HCT116 (cell line): ENCODE measurements at regions not wholly inside any gene's neighbourhood (a gene's known extent, or its start where the extent isn't known, plus 50 kb on each side); places are given as distances from the start of the nearest gene placed in this dataset.

Experiments used
- ATAC-seq: fragments of 200-7000 bp; cut with Tn5 transposase; 2 replicates; pipeline ENCODE4 v1.9.1; 2020; ENCODE audit warnings: mild to moderate bottlenecking, moderate library complexity
- BruUV-seq: library from RNA; stranded (reverse); fragments of 400-500 nt; replicated peaks from 2 replicates; lab custom pipeline; 2021; lab: Mats Ljungman, UMichigan
- CTCF ChIA-PET: fragments of 300-600 bp; sonication (Branson Sonifier 250); formaldehyde crosslinking; loops from one replicate; lab custom pipeline; 2021; ENCODE audit warnings: antibody characterized with exemption; lab: Charles Lee
- POLR2A ChIA-PET: fragments of 300-600, 350-600 bp; sonication (Branson Sonifier 250); formaldehyde crosslinking; loops from one replicate; lab custom pipeline; 2021; ENCODE audit warnings: antibody characterized with exemption; lab: Charles Lee
- RAD21 ChIA-PET, 2 experiments: fragments of 300-600 bp; sonication (Branson Sonifier 250); formaldehyde crosslinking; loops; one replicate each; lab custom pipeline; 2023; ENCODE audit warnings: low total read pairs in 2 of 2; ENCODE audit not compliant: uncharacterized antibody in 2 of 2, unreplicated experiment in 2 of 2, low non-redundant PET in 1 of 2; lab: Charles Lee
- DNase-seq: peaks from one replicate; pipeline ENCODE4 v3.0.0-alpha.2; 2010; ENCODE audit warnings: low read depth, low spot score
- H2AFZ ChIP-seq: fragments of 200-600 bp; shearing (Covaris generic), sonication (generic); 2 replicates; pipeline ENCODE4 v1.6.1; 2017; ENCODE audit warnings: low read depth, mixed run types, mixed read lengths, antibody characterized with exemption, low read length; ENCODE audit not compliant: poor library complexity, severe bottlenecking
- H3K27ac ChIP-seq: 2 replicates; pipeline ENCODE4 v1.5.1; 2012; ENCODE audit warnings: low read depth, low read length
- H3K27me3 ChIP-seq: fragments of 200-600 bp; sonication (generic); 2 replicates; pipeline ENCODE4 v1.6.1; 2016; ENCODE audit warnings: mixed run types, low read length, mixed read lengths; ENCODE audit not compliant: insufficient read depth
- H3K36me3 ChIP-seq, 2 experiments: fragments of 200-500 bp in 1 of 2; fragments of 200-600 bp in 1 of 2; sonication (Bioruptor generic) in 1 of 2; sonication (generic) in 1 of 2; 2 replicates each; pipeline versions ENCODE4 v1.5.1 to v1.6.1; 2014 to 2016; ENCODE audit warnings: low read length in 2 of 2, inconsistent platforms in 1 of 2, mixed read lengths in 1 of 2, mixed run types in 1 of 2; ENCODE audit not compliant: insufficient read depth in 2 of 2, control insufficient read depth in 1 of 2
- H3K4me1 ChIP-seq, 2 experiments: fragments of 200-600 bp in 1 of 2; sonication (generic) in 1 of 2; 2 replicates each; pipeline versions ENCODE4 v1.5.1 to v1.6.1; 2012 to 2017; ENCODE audit warnings: low read length in 2 of 2, inconsistent platforms in 1 of 2, mild to moderate bottlenecking in 1 of 2, mixed read lengths in 1 of 2, mixed run types in 1 of 2, moderate library complexity in 1 of 2; ENCODE audit not compliant: insufficient read depth in 2 of 2, control insufficient read depth in 1 of 2
- H3K4me2 ChIP-seq: fragments of 200-600 bp; sonication (generic); 2 replicates; pipeline ENCODE4 v1.6.1; 2017; ENCODE audit warnings: mixed run types, low read length, mixed read lengths
- H3K4me3 ChIP-seq, 2 experiments: fragments of 200-600 bp in 1 of 2; sonication (generic) in 1 of 2; replicated peaks in 1 of 2; 2 replicates each; pipeline ENCODE4 v1.5.1; 2011 to 2016; ENCODE audit warnings: low read length in 2 of 2, control low read depth in 1 of 2, low read depth in 1 of 2, mild to moderate bottlenecking in 1 of 2, mixed read lengths in 1 of 2, mixed run types in 1 of 2
- H3K79me2 ChIP-seq: fragments of 200-600 bp; sonication (generic); 2 replicates; pipeline ENCODE4 v1.6.1; 2017; ENCODE audit warnings: mild to moderate bottlenecking, mixed run types, low read length, moderate library complexity, mixed read lengths; ENCODE audit not compliant: insufficient read depth
- H3K9ac ChIP-seq: fragments of 200-600 bp; sonication (generic); 2 replicates; pipeline ENCODE4 v1.6.1; 2016; ENCODE audit warnings: low read length, mixed read lengths
- H3K9me2 ChIP-seq: fragments of 200-600 bp; sonication (generic), shearing (Covaris generic); 2 replicates; pipeline ENCODE4 v1.6.1; 2017; ENCODE audit warnings: mixed run types, mild to moderate bottlenecking, moderate library complexity; ENCODE audit not compliant: insufficient read depth
- H3K9me3 ChIP-seq, 2 experiments: fragments of 200-500 bp in 1 of 2; fragments of 200-600 bp in 1 of 2; sonication (Bioruptor generic) in 1 of 2; sonication (generic) in 1 of 2; 2 replicates each; pipeline ENCODE4 v1.6.1; 2014 to 2017; ENCODE audit warnings: low read length in 2 of 2, mixed read lengths in 2 of 2, inconsistent platforms in 1 of 2, low read depth in 1 of 2, mild to moderate bottlenecking in 1 of 2, mixed run types in 1 of 2, moderate library complexity in 1 of 2; ENCODE audit not compliant: control insufficient read depth in 1 of 2, insufficient read depth in 1 of 2
- H4K20me1 ChIP-seq: fragments of 200-600 bp; sonication (generic), shearing (Covaris generic); 2 replicates; pipeline ENCODE4 v1.6.1; 2017; ENCODE audit warnings: mixed run types, mild to moderate bottlenecking, moderate library complexity; ENCODE audit not compliant: insufficient read depth
- EZH2 ChIP-seq: fragments of 200-600 bp; sonication (generic); IDR thresholded peaks from 2 replicates; pipeline ENCODE4 v1.6.1; 2017; ENCODE audit warnings: antibody characterized with exemption, mixed run types
- EZH2phosphoT487 ChIP-seq: fragments of 200-600 bp; IDR thresholded peaks from 2 replicates; pipeline ENCODE4 v1.6.1; 2018; ENCODE audit warnings: antibody characterized with exemption, borderline replicate concordance
- FOSL1 ChIP-seq: IDR thresholded peaks from 2 replicates; pipeline ENCODE4 v1.6.1; 2012; ENCODE audit warnings: low read depth
- POLR2AphosphoS5 ChIP-seq: IDR thresholded peaks from 2 replicates; pipeline ENCODE4 v1.6.1; 2011; ENCODE audit warnings: mild to moderate bottlenecking, low read depth, low read length, moderate library complexity
- RAD21 ChIP-seq: IDR thresholded peaks from 2 replicates; pipeline ENCODE4 v1.6.1; 2012; ENCODE audit warnings: low read depth, mild to moderate bottlenecking
- SIN3A ChIP-seq: IDR thresholded peaks from 2 replicates; pipeline ENCODE4 v1.6.1; 2012; ENCODE audit warnings: low read depth
- SP1 ChIP-seq: IDR thresholded peaks from 2 replicates; pipeline ENCODE4 v1.6.1; 2012; ENCODE audit warnings: low read depth
- SRF ChIP-seq: IDR thresholded peaks from 2 replicates; pipeline ENCODE4 v1.6.1; 2012; ENCODE audit warnings: low read depth
- YY1 ChIP-seq: IDR thresholded peaks from 2 replicates; pipeline ENCODE4 v1.6.1; 2011; ENCODE audit warnings: low read length, low read depth, moderate library complexity, mild to moderate bottlenecking; ENCODE audit not compliant: insufficient replicate concordance; ENCODE audit errors: extremely low read depth
- ZFX ChIP-seq: fragments of 450-650 bp; IDR thresholded peaks from 2 replicates; pipeline ENCODE4 v1.6.1; 2017
- ZNF274 ChIP-seq: fragments of 200-500 bp; sonication (Bioruptor generic); IDR thresholded peaks from 2 replicates; pipeline ENCODE4 v1.6.1; 2014; ENCODE audit warnings: mild to moderate bottlenecking, low read depth, low read length, inconsistent platforms
- intact Hi-C: fragments of 100-400 bp; cut with micrococcal nuclease; formaldehyde crosslinking; loops from 2 replicates; pipeline ENCODE4 v1.10.0; 2022
- TF ChIP-seq, protein P1 (sequence below): IDR thresholded peaks from 2 replicates; pipeline ENCODE4 v1.6.1; 2011; ENCODE audit warnings: mild to moderate bottlenecking, low read length, moderate library complexity; ENCODE audit not compliant: insufficient replicate concordance; ENCODE audit errors: extremely low read depth

DNA sequence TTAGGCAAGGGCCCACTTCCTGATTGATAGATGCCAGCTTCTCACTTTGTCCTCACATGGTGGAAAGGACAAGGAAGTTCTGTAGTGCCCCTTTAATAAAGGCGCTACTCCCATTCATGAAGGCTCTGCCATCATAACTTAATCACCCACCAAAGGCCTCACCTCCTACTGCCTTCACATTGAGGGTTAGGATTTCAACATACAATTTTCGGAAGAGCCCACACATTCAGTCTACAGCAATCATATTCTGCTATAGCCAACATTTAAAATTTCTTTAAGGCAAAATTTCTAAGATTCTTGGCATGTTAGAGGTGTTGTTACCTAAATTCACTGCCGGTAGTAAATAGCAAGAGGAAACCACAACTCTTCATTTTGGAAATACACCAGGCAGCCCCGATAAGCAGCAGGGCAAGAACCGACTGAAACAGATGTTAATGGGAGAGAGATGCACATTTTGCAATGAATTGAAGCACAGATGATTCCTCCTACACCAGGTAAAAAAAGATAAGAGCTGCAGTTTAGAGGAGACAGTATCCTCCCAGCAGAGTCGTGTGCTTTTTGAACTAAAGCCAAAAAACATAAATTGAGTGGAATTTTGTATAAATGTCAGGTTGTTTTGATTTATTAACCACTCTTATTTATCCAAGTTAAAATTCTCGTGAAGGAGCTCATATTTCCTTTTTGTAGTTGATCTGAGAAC is 594.9 kb downstream of the KCTD8 start (continued):
- no peak for TF ChIP-seq SRF
- TF ChIP-seq SIN3A, result no peak
- TF ChIP-seq, protein P1, sequence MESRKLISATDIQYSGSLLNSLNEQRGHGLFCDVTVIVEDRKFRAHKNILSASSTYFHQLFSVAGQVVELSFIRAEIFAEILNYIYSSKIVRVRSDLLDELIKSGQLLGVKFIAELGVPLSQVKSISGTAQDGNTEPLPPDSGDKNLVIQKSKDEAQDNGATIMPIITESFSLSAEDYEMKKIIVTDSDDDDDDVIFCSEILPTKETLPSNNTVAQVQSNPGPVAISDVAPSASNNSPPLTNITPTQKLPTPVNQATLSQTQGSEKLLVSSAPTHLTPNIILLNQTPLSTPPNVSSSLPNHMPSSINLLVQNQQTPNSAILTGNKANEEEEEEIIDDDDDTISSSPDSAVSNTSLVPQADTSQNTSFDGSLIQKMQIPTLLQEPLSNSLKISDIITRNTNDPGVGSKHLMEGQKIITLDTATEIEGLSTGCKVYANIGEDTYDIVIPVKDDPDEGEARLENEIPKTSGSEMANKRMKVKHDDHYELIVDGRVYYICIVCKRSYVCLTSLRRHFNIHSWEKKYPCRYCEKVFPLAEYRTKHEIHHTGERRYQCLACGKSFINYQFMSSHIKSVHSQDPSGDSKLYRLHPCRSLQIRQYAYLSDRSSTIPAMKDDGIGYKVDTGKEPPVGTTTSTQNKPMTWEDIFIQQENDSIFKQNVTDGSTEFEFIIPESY, result no peak
- no peak for TF ChIP-seq EZH2
- TF ChIP-seq ZFX, result no peak
- TF ChIP-seq FOSL1, result no peak
- no peak for TF ChIP-seq SP1
- TF ChIP-seq YY1, result no peak
- no peak for TF ChIP-seq POLR2AphosphoS5
- no peak for TF ChIP-seq RAD21
- no peak for TF ChIP-seq ZNF274

DNA sequence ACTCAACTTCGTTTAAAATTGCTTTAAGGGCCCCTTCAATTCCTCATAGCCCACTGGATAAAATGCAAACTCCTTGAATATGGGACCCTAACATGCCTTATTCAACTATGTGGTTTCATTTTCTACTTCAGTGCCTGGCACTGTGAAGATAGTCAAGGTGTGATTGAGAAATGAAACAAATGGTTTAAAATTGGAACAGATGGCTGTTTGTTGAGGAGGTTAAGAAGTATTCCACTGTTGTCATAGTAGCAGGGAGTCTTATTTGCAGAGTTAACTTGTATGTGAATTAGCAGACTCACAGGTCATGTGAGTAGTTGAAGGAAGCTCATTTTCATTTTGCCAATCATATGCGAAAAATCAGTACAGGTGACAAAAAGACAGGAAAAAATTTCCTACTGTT is 593.3 kb downstream of the KCTD8 start:
- no peaks in the 10 kb centered on the region for H3K4me1 ChIP-seq
- no peak overlapping the region for H3K9ac ChIP-seq
- peaks cover 4 to 23% of the 10 kb centered on the region in 2 experiments; a peak in 2 of 4 replicates for H3K9me3 ChIP-seq
- DNase-seq (no peak), ATAC-seq (no peak)
- ChIA-PET CTCF (no interaction called here), RAD21 (no interaction called here), POLR2A (no interaction called here)
- no peaks in the 10 kb centered on the region for H3K9me2 ChIP-seq
- H4K20me1 ChIP-seq, result no peaks in the 10 kb centered on the region
- H3K79me2 ChIP-seq, result no peaks in the 10 kb centered on the region
- H3K27ac ChIP-seq, result no peak overlapping the region
- H2AFZ ChIP-seq, result no peak overlapping the region
- BruUV-seq, result no TSS peak
- no peaks in the 10 kb centered on the region for H3K27me3 ChIP-seq
- no peaks in the 10 kb centered on the region for H3K36me3 ChIP-seq
- H3K4me2 ChIP-seq, result no peak overlapping the region
- no peak overlapping the region for H3K4me3 ChIP-seq
- intact Hi-C loops, result no loop called here
- TF ChIP-seq EZH2phosphoT487 (no peak), YY1 (no peak), FOSL1 (no peak)
